OCI-LY1 (cell line): ENCODE measurements at regions not wholly inside any gene's neighbourhood (a gene's known extent, or its start where the extent isn't known, plus 50 kb on each side); places are given as distances from the start of the nearest gene placed in this dataset.

Experiments used
- H2AFZ ChIP-seq: fragments of 200-600 bp; sonication (generic), shearing (Covaris generic); 2 replicates; pipeline ENCODE4 v1.6.0; 2014; ENCODE audit warnings: antibody characterized with exemption, mild to moderate bottlenecking, low read length
- H3F3A ChIP-seq: fragments of 200-600 bp; sonication (generic), shearing (Covaris generic); 2 replicates; pipeline ENCODE4 v1.6.0; 2014; ENCODE audit warnings: mild to moderate bottlenecking, antibody characterized with exemption, low read length, moderate library complexity; ENCODE audit not compliant: insufficient read depth
- H3K27ac ChIP-seq: fragments of 200-600 bp; sonication (generic); 2 replicates; pipeline ENCODE4 v1.5.1; 2014; ENCODE audit warnings: low read length, mixed run types, mild to moderate bottlenecking, low read depth; ENCODE audit not compliant: poor library complexity, severe bottlenecking
- H3K27me3 ChIP-seq: fragments of 200-600 bp; sonication (generic); 2 replicates; pipeline ENCODE4 v1.6.0; 2014; ENCODE audit warnings: antibody characterized with exemption, mild to moderate bottlenecking, low read length, moderate library complexity; ENCODE audit not compliant: insufficient read depth
- H3K36me3 ChIP-seq: fragments of 200-600 bp; sonication (generic); 2 replicates; pipeline ENCODE4 v1.6.1; 2014; ENCODE audit warnings: mild to moderate bottlenecking, antibody characterized with exemption, low read length, moderate library complexity, mixed read lengths; ENCODE audit not compliant: insufficient read depth
- H3K4me1 ChIP-seq: fragments of 200-600 bp; sonication (generic); 2 replicates; pipeline ENCODE4 v1.5.1; 2014; ENCODE audit warnings: mild to moderate bottlenecking, low read length, moderate library complexity; ENCODE audit not compliant: insufficient read depth, severe bottlenecking
- H3K4me2 ChIP-seq: fragments of 200-600 bp; sonication (generic), shearing (Covaris generic); 2 replicates; pipeline ENCODE4 v1.6.1; 2014; ENCODE audit warnings: low read length
- H3K4me3 ChIP-seq: fragments of 200-600 bp; sonication (generic); 2 replicates; pipeline ENCODE4 v1.5.1; 2014; ENCODE audit warnings: low read length, low read depth, mild to moderate bottlenecking, mixed read lengths; ENCODE audit not compliant: poor library complexity, severe bottlenecking
- H3K79me2 ChIP-seq: fragments of 200-600 bp; shearing (Covaris generic); 2 replicates; pipeline ENCODE4 v1.6.1; 2016; ENCODE audit warnings: mixed run types, low read length, mixed read lengths; ENCODE audit not compliant: insufficient read depth
- H3K9ac ChIP-seq: fragments of 200-600 bp; sonication (generic), shearing (Covaris generic); 2 replicates; pipeline ENCODE4 v1.6.1; 2014; ENCODE audit warnings: mild to moderate bottlenecking, low read length, mixed read lengths
- H3K9me2 ChIP-seq: fragments of 200-600 bp; sonication (generic), shearing (Covaris generic); 2 replicates; pipeline ENCODE4 v1.6.1; 2014; ENCODE audit warnings: low read depth, mild to moderate bottlenecking, low read length, mixed read lengths
- H3K9me3 ChIP-seq: fragments of 200-600 bp; shearing (Covaris generic); 2 replicates; pipeline ENCODE4 v1.6.1; 2014; ENCODE audit warnings: low read length, mixed read lengths
- H4K20me1 ChIP-seq: fragments of 200-600 bp; sonication (generic), shearing (Covaris generic); 2 replicates; pipeline ENCODE4 v1.6.0; 2016; ENCODE audit warnings: mild to moderate bottlenecking, low read length; ENCODE audit not compliant: insufficient read depth
- CTCF ChIP-seq: fragments of 200-600 bp; sonication (generic), shearing (Covaris generic); IDR thresholded peaks from 2 replicates; pipeline ENCODE4 v1.5.1; 2017; ENCODE audit warnings: mild to moderate bottlenecking, antibody characterized with exemption, low read length, moderate library complexity, mixed read lengths
- EZH2 ChIP-seq: fragments of 200-600 bp; sonication (generic), shearing (Covaris generic); IDR thresholded peaks from 2 replicates; pipeline ENCODE4 v1.8.0; 2017; ENCODE audit warnings: borderline replicate concordance, mixed run types, mild to moderate bottlenecking, antibody characterized with exemption, low read length, moderate library complexity, mixed read lengths

GRCh38 chr9:2415326-2415725 is 206.3 kb upstream of the VLDLR start:
- H3K36me3 ChIP-seq: no peaks in the 10 kb centered on the region
- H3K27ac ChIP-seq: no peak overlapping the region
- no peak overlapping the region for H2AFZ ChIP-seq
- no peak overlapping the region for H3K9ac ChIP-seq
- H3K9me2 ChIP-seq: no peaks in the 10 kb centered on the region
- H3K4me1 ChIP-seq: no peaks in the 10 kb centered on the region
- no peaks in the 10 kb centered on the region for H3K79me2 ChIP-seq
- H4K20me1 ChIP-seq: no peaks in the 10 kb centered on the region
- H3F3A ChIP-seq: no peaks in the 10 kb centered on the region
- H3K4me3 ChIP-seq: no peak overlapping the region
- H3K4me2 ChIP-seq: no peak overlapping the region
- no peaks in the 10 kb centered on the region for H3K27me3 ChIP-seq
- no peak for TF ChIP-seq EZH2
- TF ChIP-seq CTCF: no peak
- no peaks in the 10 kb centered on the region for H3K9me3 ChIP-seq

DNA sequence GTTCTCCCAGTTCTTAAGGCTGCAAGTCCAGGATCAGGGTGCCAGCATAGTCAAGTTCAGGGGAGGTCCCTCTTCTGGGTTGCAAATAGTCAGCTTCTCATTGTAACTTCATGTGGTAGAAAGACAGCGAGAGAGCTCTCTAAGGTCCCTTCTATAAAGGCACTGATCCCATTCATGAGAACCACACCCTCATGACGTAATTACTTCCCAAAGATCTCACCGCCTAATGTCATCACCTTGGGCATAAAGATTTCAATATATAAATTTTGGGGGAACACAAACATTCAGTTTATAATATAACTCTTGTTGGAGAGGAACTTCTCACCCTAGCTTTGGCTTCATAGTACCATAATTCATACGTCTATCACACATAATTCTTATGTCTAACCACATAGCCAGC is 203.9 kb upstream of the VLDLR start:
- no peak overlapping the region for H3K9ac ChIP-seq
- H3K36me3 ChIP-seq: no peaks in the 10 kb centered on the region
- no peaks in the 10 kb centered on the region for H3K4me1 ChIP-seq
- H3K4me2 ChIP-seq: no peak overlapping the region
- H3K4me3 ChIP-seq: no peak overlapping the region
- TF ChIP-seq CTCF: no peak
- no peak for TF ChIP-seq EZH2
- H4K20me1 ChIP-seq: no peaks in the 10 kb centered on the region
- H3K27me3 ChIP-seq: no peaks in the 10 kb centered on the region
- H3K79me2 ChIP-seq: no peaks in the 10 kb centered on the region
- H3F3A ChIP-seq: no peaks in the 10 kb centered on the region
- H3K27ac ChIP-seq: no peak overlapping the region
- H3K9me2 ChIP-seq: no peaks in the 10 kb centered on the region
- H3K9me3 ChIP-seq: no peaks in the 10 kb centered on the region
- H2AFZ ChIP-seq: no peak overlapping the region

GRCh38 chr9:2418619-2419018 is 203.0 kb upstream of the VLDLR start:
- H2AFZ ChIP-seq: no peak overlapping the region
- no peaks in the 10 kb centered on the region for H3F3A ChIP-seq
- H3K4me1 ChIP-seq: no peaks in the 10 kb centered on the region
- H4K20me1 ChIP-seq: no peaks in the 10 kb centered on the region
- no peaks in the 10 kb centered on the region for H3K36me3 ChIP-seq
- no peaks in the 10 kb centered on the region for H3K27me3 ChIP-seq
- no peaks in the 10 kb centered on the region for H3K9me2 ChIP-seq
- no peak overlapping the region for H3K4me2 ChIP-seq
- no peaks in the 10 kb centered on the region for H3K9me3 ChIP-seq
- H3K27ac ChIP-seq: no peak overlapping the region
- H3K9ac ChIP-seq: no peak overlapping the region
- TF ChIP-seq CTCF (no peak), EZH2 (no peak)
- no peaks in the 10 kb centered on the region for H3K79me2 ChIP-seq
- no peak overlapping the region for H3K4me3 ChIP-seq
